Stimulated activated CD8-positive, alpha-beta memory T cell treated with anti-CD3 and anti-CD28 coated beads, Interleukin-4, amount 100 ng/mL, for 48 hours (primary cell): ENCODE measurements at regions not wholly inside any gene's neighbourhood (a gene's known extent, or its start where the extent isn't known, plus 50 kb on each side); places are given as distances from the start of the nearest gene placed in this dataset.

Experiments
- DNase-seq: peaks from one replicate; pipeline ENCODE4 v3.0.0-alpha.2; 2020

GRCh38 chr4:14667624-14668151 lies 334.6 kb upstream of the CPEB2 start:
- no peak for DNase-seq

- DNase-seq, result no peak
These were observed 334.0 kb upstream of the CPEB2 start for GRCh38 chr4:14668296-14668695.

DNA sequence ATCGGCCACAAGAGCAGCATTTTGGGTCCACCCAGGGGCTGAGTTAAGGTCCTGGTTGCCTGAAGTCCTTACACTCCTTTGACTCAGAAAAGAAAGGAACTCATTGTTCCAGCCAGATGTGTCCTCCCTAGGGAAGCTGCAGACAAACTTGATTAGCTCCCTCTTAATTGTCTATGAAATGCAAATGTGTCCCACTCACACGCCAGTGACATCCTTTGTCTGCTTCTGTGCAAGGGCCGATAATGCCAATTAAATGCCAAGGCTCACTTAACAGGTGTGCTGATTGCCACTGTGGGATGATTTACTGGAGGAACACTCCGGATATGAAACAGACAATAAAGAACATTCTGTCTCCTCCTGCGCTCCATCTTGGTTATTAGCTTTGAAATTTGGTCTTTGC lies 332.9 kb upstream of the CPEB2 start:
- DNase-seq, result no peak

DNA sequence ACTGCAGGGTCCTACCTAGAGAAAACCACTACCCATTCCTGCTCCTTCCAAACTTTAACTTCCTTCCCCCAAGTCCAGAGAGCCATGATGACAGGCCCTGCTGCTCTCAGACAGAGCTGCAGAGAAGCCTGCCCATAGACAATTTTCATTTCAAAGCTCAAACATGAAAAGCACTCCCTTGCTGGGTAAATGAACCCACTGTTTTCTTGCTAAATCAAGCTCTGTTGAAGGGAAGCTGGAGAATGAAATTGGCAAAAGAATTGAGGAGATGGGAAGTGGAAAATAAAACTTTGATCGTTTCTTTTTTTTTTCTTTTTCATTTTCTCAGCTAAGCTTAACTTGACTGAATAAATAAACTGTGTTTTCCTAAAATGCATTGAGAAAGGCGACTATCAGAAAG lies 331.1 kb upstream of the CPEB2 start:
- no peak for DNase-seq

- no peak for DNase-seq
These were observed 326.8 kb upstream of the CPEB2 start for GRCh38 chr4:14675279-14675985.

- no peak for DNase-seq
These were observed 322.4 kb upstream of the CPEB2 start for GRCh38 chr4:14679906-14680305.

GRCh38 chr4:14681330-14681729 lies 321.0 kb upstream of the CPEB2 start:
- no peak for DNase-seq

GRCh38 chr4:14693728-14694127 lies 308.6 kb upstream of the CPEB2 start:
- no peak for DNase-seq

DNA sequence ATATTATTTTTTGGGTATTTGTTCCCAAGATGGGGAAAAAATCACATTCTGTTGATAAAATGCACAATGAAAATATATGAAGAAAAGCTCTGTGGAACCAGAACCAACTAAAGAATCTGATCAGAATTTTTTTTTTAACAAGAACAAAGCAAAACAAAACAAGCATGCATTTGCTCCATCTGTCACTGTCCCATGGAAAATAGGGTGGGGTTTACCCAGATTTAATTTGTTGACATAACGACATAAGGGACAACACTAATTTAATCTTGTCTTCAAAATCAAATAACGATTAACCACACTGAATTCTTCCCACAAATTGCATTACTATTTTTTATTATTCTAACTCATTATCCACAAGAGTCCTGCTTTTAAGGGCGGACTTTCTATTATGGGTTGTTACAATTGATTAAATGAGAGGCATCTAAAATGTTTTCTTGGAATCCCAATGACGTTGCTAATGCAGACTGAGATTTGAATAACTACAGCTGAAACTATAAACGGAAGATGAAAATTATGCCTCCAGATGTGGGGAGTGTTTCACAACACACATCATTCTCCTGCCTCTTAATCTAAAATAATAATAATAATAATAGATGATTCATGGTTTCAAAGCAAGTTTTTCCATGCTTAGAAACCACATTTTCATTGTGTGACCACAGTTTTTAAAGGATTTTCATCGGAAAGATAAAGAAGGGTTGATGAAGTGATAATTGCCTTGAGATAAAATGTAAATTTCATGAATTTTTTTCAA lies 307.0 kb upstream of the CPEB2 start:
- DNase-seq, result no peak

DNA sequence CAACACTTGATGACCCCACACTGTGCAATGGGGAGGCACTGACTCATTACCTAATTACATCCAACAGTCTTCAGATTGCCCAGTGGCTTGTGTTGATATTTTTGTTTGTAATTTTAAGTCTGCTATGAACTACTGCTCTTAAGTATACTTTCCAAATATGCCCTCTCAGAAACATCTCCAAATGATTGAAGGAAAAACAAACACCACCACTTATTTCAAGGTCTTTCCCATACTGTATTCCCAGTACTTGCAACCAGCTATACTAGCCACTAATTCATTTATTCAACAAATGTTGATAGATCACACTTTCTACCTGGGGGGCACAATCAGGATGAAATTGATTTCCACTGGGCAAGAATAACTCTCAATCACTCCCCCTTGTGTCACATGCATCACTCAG lies 302.2 kb upstream of the CPEB2 start:
- DNase-seq, result no peak

DNA sequence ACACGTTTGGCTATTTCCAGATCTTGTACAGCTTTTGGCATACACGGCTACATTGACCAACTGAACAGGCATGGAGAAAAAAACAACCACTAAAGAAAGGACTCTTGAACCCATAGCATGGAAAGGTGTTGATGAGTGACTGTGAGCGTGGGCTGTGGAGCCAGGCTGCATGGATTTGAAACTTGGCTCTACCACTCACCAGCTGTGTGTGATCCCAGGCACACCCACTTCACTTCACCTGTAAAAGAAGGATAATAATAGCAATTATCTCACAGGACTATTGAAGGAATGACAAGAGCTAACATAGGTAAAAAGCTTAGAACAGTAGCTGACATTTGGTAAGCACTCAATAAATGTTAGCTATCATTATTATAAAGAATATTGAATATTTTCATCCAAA lies 301.7 kb upstream of the CPEB2 start:
- DNase-seq, result no peak

- DNase-seq, result no peak
These were observed 300.9 kb upstream of the CPEB2 start for GRCh38 chr4:14701389-14701788.

DNA sequence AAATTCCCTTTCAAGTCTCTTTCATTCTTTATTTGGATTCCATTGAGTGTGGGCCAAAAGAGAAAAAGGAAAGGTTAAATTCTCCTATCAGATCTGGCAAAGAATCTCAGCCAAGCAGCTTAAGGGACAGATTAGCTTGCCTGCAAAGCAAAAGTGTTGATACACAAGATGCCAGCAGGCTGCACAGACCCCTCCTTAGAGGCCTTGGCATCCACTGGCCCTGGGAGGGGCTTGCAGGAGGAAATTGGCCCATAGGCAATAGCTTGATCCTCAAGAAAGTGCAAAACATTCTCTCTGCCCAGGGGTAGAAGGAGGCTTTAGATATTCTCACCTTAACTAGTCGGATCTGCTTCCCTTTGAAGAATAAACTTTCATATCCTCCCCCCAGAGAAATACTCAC lies 300.4 kb upstream of the CPEB2 start:
- no peak for DNase-seq

DNA sequence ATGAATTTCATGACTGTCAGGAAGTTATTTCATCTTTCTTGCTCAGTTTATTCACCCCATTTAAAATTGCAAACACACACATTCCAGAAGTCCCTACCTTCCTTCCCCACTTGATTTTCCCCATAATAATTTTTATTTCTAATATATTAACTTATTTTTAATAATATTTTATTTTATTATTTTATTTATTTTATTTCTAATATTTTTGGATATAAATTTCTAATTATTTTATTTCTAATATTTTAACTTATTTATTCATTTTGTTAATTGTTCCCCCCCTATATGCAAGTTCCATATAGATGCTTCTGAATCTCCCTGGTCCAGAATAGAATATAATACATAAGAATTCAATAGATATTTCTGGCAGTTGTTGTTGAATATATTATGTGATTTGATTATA lies 293.7 kb upstream of the CPEB2 start:
- DNase-seq, result no peak

DNA sequence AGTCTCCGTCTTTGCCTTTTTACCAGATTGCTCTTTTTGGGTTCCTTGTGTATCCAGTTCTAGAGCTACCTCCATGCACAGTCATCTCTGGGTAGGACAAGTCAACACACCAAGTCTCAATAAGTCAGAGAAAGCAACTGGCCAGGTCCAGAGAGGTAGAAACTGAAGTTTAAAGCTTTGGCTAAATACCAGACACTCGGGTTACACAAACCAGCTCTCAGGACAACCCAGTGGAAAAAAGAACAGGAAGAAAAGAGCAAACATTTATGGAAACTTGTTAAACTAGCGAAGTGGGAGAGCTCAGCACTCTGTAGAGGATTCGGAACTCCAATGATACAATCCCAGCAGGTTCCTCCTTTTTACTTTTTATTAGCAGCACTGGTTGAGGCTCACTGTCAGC lies 291.0 kb upstream of the CPEB2 start:
- DNase-seq, result no peak

DNA sequence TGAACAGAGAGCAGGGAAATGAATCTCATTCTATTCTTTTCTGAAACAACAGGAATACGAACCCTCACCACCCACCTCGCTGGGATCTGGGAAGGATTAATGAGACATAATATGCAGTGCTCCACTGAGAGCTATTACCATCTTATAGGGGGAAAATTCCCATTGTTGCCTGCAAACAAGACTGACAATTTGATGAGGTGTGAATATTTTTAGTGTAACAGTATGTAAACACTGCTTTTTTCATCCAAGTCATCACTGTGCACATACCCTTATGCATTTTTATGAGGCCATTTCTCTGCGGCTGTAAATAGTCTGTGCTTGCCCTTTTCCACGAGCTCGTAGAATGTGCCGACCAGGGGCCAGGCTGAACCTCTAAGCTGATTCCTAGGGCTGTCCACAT lies 285.6 kb upstream of the CPEB2 start:
- DNase-seq, result no peak

- DNase-seq, result no peak
These were observed 283.2 kb upstream of the CPEB2 start for GRCh38 chr4:14719053-14719452.

- DNase-seq, result no peak
These were observed 275.8 kb upstream of the CPEB2 start for GRCh38 chr4:14726441-14726840.

DNA sequence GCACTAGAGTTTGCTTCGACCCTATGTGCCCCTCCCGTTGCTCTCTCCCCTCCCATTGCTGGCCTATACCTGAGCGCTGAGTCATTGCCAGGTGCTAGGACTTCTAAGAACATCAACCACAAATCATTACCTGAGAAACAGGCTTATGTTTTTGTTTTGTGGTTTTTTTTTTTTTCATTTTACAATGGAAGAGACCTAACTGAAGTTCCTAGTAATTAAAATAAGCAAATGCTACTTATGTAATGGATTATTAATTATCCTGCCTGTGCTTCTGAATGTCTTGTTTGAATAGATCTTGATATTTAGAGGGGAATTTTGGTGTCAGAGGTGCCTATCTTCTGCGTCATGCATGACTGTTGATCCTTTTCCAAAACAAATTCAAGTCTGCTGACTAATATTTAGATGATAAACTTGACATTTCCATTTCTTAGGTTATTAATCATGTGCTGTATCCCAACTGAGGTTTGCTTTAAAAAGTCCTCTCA lies 275.4 kb upstream of the CPEB2 start:
- DNase-seq, result no peak

DNA sequence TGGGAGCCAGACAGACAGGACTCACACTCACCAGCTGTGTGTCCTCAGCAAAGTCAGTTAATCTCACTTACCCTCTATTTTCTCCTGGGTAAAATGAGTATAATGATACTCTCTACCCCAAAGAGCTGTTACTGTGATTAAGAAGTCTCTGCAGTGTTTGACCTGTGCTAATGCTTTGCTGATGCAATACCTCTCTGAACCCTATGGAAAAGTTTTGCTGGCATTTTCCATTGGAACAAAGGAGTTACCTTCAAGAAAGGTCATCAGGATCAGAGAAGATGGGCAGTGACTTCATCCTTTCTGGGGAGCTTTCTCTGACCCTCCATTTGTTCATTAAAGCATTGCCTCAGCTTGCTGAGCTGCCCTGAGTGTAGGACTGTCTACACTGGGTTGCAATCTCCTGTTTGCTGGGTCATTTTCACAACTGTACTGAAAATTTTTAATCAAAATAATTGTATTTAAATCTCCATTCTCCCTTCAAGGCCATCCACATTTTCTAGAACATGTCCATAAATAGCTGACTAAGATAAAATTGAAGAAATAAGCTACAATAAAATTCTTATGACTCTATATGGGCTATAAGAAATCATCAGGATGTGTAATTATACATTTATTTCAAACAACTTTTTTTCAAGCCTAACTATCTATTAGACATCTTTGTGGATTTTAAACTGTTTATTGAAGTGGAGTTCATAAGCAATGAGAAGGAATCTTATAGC lies 272.8 kb upstream of the CPEB2 start:
- DNase-seq, result no peak

- no peak for DNase-seq
These were observed 260.2 kb upstream of the CPEB2 start for GRCh38 chr4:14742054-14742453.

GRCh38 chr4:14743172-14743571 lies 259.1 kb upstream of the CPEB2 start:
- DNase-seq, result no peak

- DNase-seq, result no peak
These were observed 258.7 kb upstream of the CPEB2 start for GRCh38 chr4:14743601-14744000.

DNA sequence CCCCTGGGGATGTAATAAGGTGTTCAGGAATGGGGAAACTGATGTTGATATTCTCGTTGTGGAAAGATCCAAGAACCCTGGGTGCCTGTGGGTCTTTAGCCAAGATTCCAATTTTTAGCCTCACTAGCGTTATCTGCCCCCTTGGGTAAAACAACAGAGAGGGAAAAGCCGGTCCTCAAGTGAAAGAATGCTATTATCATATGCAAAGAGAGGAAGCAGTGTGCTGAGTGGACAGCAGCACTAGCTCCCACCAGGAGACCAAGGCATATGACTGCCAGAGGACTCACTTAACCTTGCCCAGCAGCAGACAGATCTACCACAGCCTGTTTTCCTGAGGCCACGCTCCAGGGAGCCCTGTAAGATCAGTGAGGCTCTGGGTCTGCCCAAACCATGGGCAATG lies 257.9 kb upstream of the CPEB2 start:
- no peak for DNase-seq
